Transverse colon (tissue), 4 donors: ENCODE measurements at regions not wholly inside any gene's neighbourhood (a gene's known extent, or its start where the extent isn't known, plus 50 kb on each side); places are given as distances from the start of the nearest gene placed in this dataset.

ENCODE experiments used
- POLR2A ChIP-seq: fragments of 450-650 bp; IDR thresholded peaks from one replicate; pipeline ENCODE4 v1.6.1; 2016; ENCODE audit warnings: antibody characterized with exemption, mild to moderate bottlenecking, moderate library complexity
- POLR2AphosphoS5 ChIP-seq, 3 donors: sonication (generic); formaldehyde crosslinking; IDR thresholded peaks; one replicate each; pipeline ENCODE4 v1.6.1; 2016; ENCODE audit warnings: antibody characterized with exemption in 3 of 3
- TF ChIP-seq, protein P1 (sequence below), 5 experiments: fragments of 200-600 bp in 3 of 5; fragments of 450-650 bp in 2 of 5; sonication (generic) in 3 of 5; IDR thresholded peaks; 1 replicate in 2 of 5; 2 replicates in 3 of 5; pipeline ENCODE4 v1.5.1; 2016 to 2017; ENCODE audit warnings: antibody characterized with exemption in 5 of 5, inconsistent platforms in 3 of 5, mild to moderate bottlenecking in 2 of 5, moderate library complexity in 1 of 5

- TF ChIP-seq, protein P1, sequence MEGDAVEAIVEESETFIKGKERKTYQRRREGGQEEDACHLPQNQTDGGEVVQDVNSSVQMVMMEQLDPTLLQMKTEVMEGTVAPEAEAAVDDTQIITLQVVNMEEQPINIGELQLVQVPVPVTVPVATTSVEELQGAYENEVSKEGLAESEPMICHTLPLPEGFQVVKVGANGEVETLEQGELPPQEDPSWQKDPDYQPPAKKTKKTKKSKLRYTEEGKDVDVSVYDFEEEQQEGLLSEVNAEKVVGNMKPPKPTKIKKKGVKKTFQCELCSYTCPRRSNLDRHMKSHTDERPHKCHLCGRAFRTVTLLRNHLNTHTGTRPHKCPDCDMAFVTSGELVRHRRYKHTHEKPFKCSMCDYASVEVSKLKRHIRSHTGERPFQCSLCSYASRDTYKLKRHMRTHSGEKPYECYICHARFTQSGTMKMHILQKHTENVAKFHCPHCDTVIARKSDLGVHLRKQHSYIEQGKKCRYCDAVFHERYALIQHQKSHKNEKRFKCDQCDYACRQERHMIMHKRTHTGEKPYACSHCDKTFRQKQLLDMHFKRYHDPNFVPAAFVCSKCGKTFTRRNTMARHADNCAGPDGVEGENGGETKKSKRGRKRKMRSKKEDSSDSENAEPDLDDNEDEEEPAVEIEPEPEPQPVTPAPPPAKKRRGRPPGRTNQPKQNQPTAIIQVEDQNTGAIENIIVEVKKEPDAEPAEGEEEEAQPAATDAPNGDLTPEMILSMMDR (IDR thresholded peaks at IDR 0.05), result no peak
- no peak for TF ChIP-seq POLR2A
- no peak for TF ChIP-seq POLR2AphosphoS5 (IDR thresholded peaks at IDR 0.05)
These were observed 1250.9 kb downstream of the CDY2B start for GRCh38 chrY:16629146-16629545.
